NCI-H748 (cell line): ENCODE measurements at regions not wholly inside any gene's neighbourhood (a gene's known extent, or its start where the extent isn't known, plus 50 kb on each side); places are given as distances from the start of the nearest gene placed in this dataset.
A peak's percentile ranks its signal among the peaks of the same experiment; 100 is the strongest.

ENCODE experiments used
- DNase-seq: peaks from one replicate; lab custom pipeline; 2025; ENCODE audit not compliant: unreplicated experiment; lab: John Stamatoyannopoulos, UW

GRCh38 chr3:182699550-182700170 lies 93.6 kb upstream of the ATP11B start:
- no peak for DNase-seq

GRCh38 chr3:182702216-182702615 lies 91.1 kb upstream of the ATP11B start:
- peak; percentile 32 for DNase-seq

GRCh38 chr3:182703233-182703632 lies 90.1 kb upstream of the ATP11B start:
- DNase-seq: no peak

GRCh38 chr3:182704926-182705325 lies 88.4 kb upstream of the ATP11B start:
- no peak for DNase-seq

- DNase-seq: no peak
Observed at GRCh38 chr3:182708810-182709209, 84.5 kb upstream of the ATP11B start.

GRCh38 chr3:182709306-182709705 lies 84.0 kb upstream of the ATP11B start:
- no peak for DNase-seq

GRCh38 chr3:182710557-182711157 lies 82.6 kb upstream of the ATP11B start:
- DNase-seq: peak; percentile 24

GRCh38 chr3:182711261-182711683 lies 82.0 kb upstream of the ATP11B start:
- DNase-seq: no peak

GRCh38 chr3:182711853-182712252 lies 81.5 kb upstream of the ATP11B start:
- no peak for DNase-seq

GRCh38 chr3:182713111-182713510 lies 80.2 kb upstream of the ATP11B start:
- no peak for DNase-seq

- peak; percentile 68 for DNase-seq
Observed at GRCh38 chr3:182713743-182714517, 79.4 kb upstream of the ATP11B start.

- DNase-seq: no peak
Observed at GRCh38 chr3:182715006-182715405, 78.3 kb upstream of the ATP11B start.

GRCh38 chr3:182716114-182716688 lies 77.1 kb upstream of the ATP11B start:
- DNase-seq: no peak

- DNase-seq: no peak
Observed at GRCh38 chr3:182717216-182717615, 76.1 kb upstream of the ATP11B start.

GRCh38 chr3:182722907-182723306 lies 70.4 kb upstream of the ATP11B start:
- DNase-seq: no peak

- DNase-seq: no peak
Observed at GRCh38 chr3:182723596-182723995, 69.7 kb upstream of the ATP11B start.

- peak; percentile 6 for DNase-seq
Observed at GRCh38 chr3:182725372-182726251, 67.7 kb upstream of the ATP11B start.

GRCh38 chr3:182726258-182727142 lies 66.8 kb upstream of the ATP11B start:
- no peak for DNase-seq

GRCh38 chr3:182728238-182728637 lies 65.1 kb upstream of the ATP11B start:
- no peak for DNase-seq
